ENCODE measurements at regions not wholly inside any gene's neighbourhood (a gene's known extent, or its start where the extent isn't known, plus 50 kb on each side); places are given as distances from the start of the nearest gene placed in this dataset.
"Not testable (repeated sequence)": the region's sequence is repeated elsewhere in the genome, so short reads cannot be mapped to it uniquely, and the experiment has no call there.

DNA sequence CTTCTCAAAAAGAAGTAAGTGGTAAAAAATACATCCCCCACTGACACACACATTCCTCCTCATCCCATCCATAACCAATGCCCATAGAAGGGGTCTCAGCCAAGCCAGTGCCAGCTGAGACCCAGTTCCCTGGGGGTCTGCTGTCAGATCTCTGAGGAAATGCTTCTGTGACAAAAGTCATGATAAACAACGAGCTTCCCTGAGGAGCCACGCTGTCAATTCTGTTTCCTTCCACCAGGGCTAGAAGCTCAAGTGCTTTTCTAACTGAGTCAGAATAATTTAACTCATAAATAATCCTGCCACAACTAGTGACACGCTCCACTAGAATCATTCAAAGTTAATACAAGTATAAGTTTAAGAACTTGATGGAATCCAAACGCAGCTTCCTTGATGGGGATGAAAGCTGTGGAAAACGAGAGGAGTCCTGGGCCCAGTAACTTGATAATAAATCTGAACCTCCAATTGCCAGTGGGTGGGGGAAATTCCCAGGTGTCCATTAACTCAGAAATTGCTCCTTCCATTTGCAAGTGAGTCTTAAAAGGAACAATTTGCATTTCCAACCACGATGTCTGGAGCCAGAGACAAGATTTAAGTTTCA lies 348.7 kb upstream of the LMCD1 start:
- DNase-seq: no peak

DNA sequence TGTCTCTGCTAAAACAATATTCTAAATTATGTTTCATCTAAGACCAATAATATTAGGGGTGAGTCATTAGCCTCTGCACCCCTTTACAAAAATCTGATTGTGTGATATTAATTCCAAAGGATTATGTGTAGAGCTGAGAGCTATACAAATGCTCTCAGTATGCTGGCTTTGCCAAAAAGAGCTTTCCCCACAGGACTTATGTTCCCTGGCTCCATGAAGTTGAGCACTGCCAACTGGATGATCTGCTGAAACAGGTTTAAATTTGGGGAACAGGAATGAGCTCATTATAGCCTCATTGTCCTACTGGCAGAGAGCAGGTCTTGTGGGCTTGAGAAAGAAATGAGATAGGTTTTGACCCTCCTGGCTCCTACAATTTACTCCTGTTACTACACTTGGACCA lies 347.8 kb upstream of the LMCD1 start:
- DNase-seq: no peak

DNA sequence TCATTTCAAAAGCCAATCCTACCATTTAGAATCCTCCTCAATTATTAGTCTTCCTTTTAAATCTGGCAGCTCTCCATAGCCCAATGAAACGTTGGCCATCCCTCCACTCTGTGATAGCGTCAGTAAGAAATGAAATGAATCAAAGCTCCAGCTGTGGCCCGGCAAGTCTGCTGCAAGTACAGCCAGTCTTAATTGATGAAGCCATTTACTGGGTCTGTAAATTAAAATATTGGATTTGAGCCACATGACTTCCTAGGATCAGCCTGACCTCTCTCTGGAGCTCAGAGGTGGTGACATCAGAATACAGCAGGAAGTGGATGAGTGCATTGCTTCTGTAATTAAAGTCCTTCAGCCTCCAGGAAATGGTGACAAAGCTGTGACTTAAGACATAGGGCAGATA lies 347.0 kb upstream of the LMCD1 start:
- no peak for DNase-seq

DNA sequence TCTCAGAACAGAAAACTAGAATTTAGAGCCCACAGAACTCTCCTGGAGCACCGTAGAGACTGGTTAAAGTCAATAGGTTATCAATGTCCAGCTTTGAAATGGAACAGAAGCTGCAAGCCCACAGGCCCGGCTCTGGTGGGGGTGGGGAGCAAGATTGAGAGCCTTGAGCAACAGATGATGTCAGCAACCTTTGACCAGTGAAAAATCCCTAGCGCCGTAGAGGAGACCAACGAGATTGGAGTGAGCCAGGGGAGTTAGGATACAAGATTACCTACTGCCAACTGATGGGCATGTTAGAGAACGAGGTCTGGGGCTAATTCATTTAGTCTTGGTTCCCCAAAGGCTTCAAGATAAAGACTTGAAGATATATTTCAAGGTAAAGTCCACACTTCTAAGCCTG lies 345.5 kb upstream of the LMCD1 start:
- DNase-seq: no peak

DNA sequence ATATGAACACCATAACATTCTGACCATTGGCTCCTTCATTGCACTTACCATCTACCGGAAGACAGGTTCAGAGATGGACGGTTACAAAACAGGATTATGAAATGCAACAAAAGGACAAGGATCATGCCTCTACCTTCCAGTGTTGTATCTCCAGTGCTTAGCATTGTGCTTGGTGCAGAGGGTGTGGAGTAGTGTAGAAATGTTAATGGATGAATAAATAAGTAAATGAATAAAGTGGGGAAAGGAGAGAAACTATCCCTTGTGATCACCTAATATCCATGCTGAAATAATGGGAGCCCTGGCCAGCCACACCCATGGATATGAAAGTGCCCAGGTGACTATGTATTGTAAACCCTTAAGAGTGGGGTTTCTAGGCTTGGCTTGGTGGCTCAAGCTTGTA lies 344.8 kb upstream of the LMCD1 start:
- no peak for DNase-seq

DNA sequence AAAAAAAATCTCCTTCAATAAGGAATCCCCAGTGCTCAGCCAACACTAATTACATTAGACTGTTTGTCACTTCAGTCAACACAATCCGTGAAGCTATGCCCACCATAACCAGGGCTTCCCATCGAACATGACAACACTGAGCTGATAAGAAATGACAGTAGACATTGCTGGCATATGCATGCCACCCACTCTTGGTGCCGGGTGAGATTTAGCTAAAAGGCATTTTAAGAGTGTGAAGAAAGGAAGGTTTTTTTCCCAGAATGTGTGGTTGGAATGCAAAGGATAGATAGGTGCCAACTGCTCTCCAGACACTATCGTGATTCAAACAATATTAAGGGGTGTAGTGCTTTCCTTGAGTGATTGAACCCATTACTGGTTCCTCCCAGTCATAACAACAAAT lies 344.0 kb upstream of the LMCD1 start:
- DNase-seq: no peak

DNA sequence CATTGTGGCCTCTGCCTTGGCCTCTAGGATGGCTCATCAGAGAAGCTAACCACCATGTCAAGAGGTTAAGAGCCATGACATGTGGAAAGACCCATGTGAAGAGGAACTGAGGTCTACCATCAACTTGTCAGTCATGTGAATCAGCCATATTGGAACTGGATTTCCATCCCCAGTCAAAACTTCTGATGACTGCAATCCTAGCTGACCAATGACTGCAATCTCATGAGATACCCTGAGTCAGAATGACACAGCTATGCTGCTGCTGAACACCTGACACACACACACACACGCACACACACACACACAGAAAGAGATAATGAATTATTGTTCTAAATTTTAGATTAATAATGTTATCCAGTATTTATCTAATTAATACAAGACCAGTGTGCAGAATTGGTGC lies 337.5 kb upstream of the LMCD1 start:
- no peak for DNase-seq

DNA sequence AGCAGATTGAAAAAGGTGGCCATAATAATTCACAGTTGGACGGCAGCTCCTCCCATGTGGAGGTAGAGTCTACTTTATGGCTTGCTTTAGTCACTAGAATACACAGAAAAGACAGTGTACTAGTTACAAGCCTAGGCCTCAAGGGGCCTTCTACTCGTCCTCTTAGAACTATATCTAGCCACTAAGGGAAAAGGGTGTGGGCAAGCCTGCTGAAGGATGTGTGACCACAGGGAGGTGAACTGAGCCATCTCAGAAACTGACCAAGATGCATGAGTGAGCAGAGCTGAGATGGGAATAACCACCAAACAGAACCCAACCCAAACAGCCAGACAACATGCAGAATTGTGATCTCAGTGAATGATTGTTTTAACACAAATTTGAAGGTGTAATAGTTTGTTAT lies 335.6 kb upstream of the LMCD1 start:
- no peak for DNase-seq

DNA sequence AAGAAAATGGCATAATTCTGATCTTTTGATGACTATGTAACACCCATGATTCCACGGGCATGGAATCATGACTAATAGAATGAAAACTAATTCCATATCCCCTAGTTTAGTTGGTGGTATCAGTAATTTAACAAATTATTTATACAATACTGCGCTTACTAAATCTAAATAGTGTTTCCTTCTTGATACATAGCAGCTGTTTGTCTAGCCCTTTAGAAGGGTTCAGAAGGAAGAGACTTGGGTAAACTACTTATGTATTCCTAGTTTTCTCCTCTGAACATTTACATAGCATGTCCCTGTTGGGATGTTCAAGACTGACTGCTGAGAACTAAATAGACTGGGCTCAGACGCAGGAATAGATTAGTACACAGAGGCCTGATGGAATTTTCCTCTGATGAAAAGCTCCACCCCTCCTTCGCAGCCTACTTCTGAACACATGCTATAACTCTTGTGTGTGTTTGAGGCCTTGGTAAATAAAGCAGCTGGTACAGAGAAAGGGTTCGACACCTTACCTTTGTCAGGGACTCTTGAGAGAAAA lies 330.6 kb upstream of the LMCD1 start:
- no peak for DNase-seq

DNA sequence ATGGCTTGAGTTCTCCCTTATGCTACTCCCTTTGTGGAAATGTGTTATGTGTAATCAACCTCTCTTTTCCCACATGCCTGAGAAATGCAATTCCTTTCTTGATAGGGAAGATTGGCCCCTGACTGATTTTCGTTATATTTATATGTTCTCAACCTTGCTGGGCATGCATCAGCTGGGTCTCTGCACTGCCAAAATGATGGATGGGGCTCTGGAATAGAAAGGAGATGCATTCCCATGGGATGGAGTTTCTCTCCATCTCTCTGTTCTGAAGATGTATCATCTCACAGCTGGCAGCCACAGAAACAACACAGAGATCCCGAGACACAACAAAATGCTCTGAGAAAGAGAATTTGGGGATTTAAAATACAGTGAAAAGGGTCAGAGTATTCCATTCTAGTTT lies 327.7 kb upstream of the LMCD1 start:
- DNase-seq: no peak

DNA sequence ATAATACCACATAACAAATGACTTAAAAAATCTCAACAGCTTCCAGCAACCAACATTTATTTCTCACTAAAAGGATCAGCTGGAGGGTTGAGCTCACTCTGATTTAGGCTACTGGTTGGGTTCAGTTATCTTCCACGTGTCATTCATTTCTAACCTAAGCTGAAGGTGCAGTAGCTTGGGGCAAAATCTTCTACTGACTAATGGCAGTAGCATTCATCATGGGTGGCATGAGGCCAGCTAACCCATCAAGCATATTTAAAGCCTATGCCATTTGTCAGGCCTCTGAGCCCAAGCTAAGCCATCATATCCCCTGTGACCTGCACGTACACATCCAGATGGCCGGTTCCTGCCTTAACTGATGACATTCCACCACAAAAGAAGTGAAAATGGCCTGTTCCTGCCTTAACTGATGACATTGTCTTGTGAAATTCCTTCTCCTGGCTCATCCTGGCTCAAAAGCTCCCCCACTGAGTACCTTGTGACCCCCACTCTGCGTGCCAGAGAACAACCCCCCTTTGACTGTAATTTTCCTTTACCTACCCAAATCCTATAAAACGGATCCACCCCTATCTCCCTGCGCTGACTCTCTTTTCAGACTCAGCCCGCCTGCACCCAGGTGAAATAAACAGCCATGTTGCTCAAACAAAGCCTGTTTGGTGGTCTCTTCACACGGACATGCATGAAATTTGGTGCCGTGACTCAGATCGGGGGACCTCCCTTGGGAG lies 324.7 kb upstream of the LMCD1 start:
- DNase-seq: not testable (repeated sequence)

DNA sequence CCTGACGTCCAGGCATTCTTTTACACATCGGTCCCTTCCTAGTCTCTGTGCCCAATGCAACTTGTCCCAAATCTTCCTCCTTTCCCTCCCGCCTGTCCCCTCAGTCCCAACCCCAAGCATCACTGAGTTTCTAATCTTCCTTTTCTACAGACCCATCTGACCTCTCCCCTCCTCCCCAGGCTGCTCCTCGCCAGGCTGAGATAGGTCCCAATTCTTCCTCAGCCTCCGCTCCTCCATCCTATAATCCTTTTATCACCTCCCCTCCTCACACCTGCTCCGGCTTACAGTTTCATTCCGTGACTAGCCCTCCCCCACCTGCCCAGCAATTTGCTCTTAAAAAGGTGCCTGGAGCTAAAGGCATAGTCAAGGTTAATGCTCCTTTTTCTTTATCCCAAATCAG lies 323.1 kb upstream of the LMCD1 start:
- DNase-seq: not testable (repeated sequence)

DNA sequence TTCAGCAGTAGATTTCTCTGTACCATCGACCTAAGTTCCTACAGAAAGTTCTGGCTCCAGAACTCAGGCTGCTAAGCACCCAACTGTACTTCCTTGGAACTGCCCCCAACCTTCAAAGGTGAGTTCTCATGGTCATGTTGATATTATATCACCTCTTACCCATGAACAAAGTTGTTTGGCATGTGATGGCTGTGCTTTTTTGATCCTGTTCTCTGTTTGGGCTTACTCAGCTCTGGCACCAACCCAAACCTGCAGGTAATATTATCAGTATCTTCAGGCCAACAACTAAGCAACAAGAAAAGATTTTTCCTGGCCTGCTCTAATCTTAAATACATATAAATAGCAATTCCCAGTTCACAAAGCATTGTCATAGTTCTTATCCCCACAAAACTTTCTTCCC lies 318.7 kb upstream of the LMCD1 start:
- no peak for DNase-seq

DNA sequence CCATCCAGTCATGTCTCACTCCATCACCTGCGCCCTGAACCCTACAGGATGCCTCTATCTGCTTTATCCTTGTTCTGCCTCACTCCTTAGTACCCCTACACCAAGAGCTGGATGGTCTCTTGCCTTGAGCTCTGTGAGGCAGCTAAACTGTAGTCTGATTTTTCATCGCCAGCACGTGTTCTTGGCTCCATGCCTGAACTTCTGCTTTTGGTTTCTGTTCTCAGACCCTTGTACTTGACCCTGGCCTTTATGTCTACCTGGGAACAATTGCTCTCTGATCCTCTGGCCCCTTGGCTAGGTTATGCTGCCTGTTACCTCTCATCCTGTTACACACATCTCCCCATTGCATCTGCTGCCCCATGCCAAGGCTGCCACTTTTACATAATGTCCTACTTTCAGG lies 318.0 kb upstream of the LMCD1 start:
- no peak for DNase-seq

DNA sequence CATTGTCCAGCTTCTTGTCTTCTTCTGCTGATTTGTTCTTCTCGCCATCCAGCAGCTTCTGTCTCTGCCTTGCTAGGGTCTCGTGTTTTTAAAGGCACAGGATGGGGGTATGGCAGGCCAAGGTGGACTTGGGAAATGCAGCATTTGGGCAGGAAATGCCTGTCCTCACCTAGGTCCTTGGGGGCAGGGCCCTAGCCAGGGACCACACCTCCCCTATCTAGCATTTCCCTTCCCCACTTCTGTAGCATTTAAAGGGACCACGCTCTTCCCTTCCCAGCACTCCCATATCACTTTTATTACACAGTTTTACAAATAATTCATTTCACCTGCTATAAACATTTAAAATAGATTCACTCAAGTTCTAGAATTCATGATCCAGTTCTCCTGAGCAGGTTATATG lies 315.4 kb upstream of the LMCD1 start:
- DNase-seq: no peak

DNA sequence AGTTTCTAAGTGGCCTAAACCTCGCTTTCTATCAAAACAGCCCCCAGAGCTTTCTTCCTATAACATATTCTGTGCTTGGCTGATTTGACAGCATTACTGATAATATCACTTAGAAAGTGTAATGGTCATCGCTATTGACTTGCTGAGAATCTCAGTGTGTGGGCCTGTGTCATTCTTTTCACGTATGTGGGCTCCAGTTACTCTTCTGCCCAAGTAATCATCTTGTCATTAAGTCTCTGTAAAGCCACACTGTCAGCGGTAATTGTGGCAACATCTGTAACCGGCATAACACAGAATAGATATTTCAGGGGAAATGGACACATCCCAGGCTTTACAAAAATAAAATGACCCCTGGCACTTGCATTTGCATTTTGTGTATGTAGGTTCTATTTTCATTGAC lies 313.6 kb upstream of the LMCD1 start:
- DNase-seq: no peak

DNA sequence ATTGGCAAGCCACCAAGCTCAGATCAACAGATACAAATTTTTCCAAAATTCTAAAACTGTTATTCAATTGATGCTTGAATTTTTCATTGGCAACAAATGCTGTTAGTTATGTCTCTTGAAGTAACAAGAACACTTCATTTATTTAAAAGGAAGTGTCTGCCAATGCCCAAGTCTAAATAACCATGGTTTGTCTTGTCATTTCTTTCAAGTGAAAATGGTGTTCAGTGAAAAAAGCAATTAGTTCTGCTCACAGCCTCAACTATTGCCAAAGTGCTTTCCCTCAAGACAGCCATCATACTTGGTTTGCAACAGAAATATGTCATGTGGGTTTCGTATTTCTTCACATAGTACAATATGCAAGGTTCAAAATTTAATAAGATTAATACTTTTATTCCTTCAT lies 312.6 kb upstream of the LMCD1 start:
- DNase-seq: no peak

DNA sequence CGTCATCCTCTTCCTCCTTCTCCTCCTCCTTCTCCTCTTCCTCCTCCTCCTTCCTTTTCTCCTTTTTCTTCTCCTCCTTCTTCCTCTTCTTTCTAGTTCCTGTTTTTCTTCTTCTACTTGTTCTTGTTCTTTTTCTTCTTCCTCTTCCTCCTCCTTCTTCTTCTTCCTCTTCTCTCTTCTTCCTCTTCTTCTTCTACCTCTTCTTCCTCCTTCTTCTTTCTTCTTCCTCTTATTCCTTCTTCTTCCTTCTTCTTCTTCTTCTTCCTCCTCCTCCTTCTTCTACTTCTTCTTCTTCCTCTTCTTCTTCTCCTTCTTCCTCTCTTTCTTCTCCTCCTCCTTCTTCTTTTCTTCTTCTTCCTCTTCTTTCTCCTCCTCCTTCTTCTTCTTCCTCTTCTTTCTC lies 310.2 kb upstream of the LMCD1 start:
- DNase-seq: no peak

DNA sequence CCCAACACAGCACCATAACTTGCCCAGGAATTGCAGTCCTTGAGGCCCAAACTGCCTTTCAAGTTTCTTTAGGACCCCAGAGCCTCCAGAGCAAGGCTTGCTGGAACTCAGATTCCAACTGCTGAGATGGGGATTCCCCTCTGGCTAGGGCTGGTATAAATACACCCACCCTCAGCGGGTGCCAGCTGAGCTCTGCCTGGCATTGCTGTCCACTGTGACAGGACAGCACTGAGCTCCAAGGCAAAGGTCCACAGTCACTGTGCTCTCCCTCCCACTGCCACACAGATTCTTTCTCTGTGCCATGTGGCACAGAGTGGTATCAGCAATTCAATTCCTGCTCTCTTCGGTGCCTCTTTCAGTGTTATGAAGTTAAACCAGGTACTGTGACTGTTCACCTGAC lies 304.2 kb upstream of the LMCD1 start:
- DNase-seq: no peak

DNA sequence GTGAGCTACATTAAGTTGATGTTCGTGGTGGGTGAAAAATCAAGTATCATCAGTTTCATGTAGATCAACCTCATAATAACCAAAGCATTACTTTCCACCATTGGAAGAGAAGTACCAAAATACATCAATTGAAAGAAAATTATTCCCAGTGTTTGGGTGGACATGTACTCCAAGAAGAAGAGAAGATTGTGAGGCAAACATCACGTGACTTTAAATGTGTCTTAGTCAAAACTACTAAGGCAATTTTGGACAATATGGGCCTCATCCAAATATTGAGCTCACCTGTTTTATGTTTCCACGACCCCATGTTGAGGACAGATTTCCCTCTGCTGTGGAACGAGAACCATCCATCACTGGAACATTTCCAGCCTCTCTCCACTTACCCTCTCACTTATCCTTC lies 303.0 kb upstream of the LMCD1 start:
- DNase-seq: no peak

DNA sequence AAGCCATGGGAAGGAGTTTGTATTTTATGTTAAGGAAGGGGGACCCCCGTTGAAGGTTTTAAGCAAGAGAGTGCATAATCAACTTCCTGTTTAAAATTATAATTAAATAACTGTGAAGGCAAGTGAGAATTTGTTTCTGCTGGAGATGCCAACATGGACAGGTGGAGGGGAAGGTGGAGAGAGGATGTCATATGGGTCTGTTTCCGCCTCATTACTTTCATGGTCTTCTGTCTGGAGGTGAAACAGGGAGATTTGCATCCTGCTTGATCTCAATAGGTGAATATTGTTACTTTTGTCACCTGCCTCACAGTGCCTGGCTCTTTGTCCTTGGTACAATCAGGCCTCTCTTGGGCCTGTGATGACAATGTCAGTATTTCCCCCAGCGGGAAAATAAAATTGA lies 300.6 kb upstream of the LMCD1 start:
- no peak for DNase-seq

DNA sequence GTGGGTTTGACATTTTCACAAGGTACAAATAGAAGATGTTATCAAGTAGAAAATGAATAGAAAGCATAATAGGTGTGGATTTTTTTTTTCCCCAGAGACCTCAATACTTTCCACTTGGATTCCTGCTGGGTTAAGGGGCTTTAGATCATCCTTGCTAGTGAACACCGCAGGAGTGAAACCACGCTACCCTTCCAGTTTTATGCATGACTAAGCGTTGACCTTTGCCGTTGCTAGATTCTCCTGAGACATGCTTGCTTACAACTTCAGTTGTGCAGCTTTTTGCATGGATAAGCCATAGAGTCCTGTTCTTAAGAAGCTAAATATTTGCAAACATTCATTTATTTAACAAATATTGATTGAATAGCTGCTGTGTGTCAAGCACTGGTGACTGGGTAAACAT lies 299.7 kb upstream of the LMCD1 start:
- no peak for DNase-seq

DNA sequence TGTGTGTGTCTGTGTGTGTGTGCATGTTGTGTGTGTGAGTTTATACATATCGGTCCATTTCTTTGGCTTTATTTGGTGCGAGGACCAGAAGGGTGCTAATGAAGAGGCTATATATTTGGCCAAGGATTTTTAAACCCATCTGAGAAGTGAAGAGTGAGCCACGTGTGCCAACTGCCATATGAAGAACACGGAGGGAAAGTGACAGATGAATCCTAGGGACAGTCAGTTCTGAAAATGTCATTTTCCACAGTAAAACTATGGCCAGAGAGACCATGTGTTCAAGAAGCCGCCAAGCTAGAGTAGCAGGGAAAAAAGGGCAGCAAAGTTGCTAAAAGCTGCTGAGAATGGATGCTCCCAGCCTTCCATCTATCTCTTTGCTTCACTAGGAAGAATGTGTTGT lies 297.3 kb upstream of the LMCD1 start:
- no peak for DNase-seq

DNA sequence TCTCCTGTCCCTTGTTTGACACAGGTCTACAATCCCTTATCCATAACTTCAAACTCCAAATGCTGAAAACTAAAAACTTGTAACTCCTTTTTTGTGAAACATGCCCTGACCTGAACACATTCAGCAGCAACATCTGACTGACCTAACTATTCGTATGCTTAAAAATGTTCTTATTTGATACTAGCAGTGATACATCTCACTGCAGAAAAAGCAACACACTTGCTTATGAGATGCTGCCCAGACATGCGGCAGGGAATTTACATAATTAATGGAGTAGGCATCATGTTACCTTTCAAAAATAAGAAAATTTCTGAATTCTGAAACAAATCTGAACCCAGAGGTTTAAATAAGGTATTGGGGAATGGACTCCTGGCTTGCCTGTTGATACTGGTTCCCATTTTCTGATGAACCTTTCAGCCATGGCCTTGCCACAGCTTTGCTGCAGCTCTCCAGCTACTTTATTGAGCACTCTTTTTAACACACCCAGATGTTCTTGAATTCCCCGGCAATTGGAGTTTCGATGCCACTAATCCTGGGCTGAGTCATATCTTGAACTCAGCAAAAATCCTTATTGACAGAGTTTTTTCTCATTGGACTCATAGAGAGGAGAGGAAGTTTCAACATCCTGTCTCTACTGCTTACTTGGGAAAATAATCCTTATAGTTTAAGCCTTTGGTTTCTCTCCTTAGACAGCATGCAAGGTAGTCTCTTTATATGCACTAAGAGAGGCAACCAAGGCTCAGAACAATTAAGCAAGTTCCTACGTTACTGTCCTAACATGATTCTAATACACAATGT lies 296.6 kb upstream of the LMCD1 start:
- no peak for DNase-seq
